Fibroblast of skin of right quadriceps (primary cell): ENCODE measurements at regions not wholly inside any gene's neighbourhood (a gene's known extent, or its start where the extent isn't known, plus 50 kb on each side); places are given as distances from the start of the nearest gene placed in this dataset.

ENCODE experiments used
- DNase-seq: peaks from one replicate; pipeline ENCODE4 v3.0.0-alpha.2; 2013

- DNase-seq, result no peak
Measured at GRCh38 chr9:78813602-78814180, 516.8 kb downstream of the PSAT1 start.

- peak; percentile 25 for DNase-seq
Measured at GRCh38 chr9:78821126-78821822, 524.3 kb downstream of the PSAT1 start.

- DNase-seq, result no peak
Measured at GRCh38 chr9:78826527-78826926, 529.6 kb downstream of the PSAT1 start.

- no peak for DNase-seq
Measured at GRCh38 chr9:78828521-78828920, 531.6 kb downstream of the PSAT1 start.

- DNase-seq, result no peak
Measured at GRCh38 chr9:78830301-78830700, 533.4 kb downstream of the PSAT1 start.

GRCh38 chr9:78831726-78832125, 534.8 kb downstream of the PSAT1 start:
- no peak for DNase-seq

GRCh38 chr9:78835928-78836450, 539.1 kb downstream of the PSAT1 start:
- DNase-seq, result no peak

GRCh38 chr9:78839252-78839651, 542.3 kb downstream of the PSAT1 start:
- no peak for DNase-seq

- DNase-seq, result no peak
Measured at GRCh38 chr9:78848061-78848460, 551.1 kb downstream of the PSAT1 start.

GRCh38 chr9:78856144-78856543, 559.2 kb downstream of the PSAT1 start:
- peak; percentile 4 for DNase-seq

- DNase-seq, result no peak
Measured at GRCh38 chr9:78856781-78857180, 559.9 kb downstream of the PSAT1 start.

GRCh38 chr9:78857373-78858225, 560.7 kb downstream of the PSAT1 start:
- DNase-seq, result no peak

- DNase-seq, result no peak
Measured at GRCh38 chr9:78858266-78858665, 561.3 kb downstream of the PSAT1 start.

GRCh38 chr9:78860801-78861475, 564.0 kb downstream of the PSAT1 start:
- peak; percentile 90 for DNase-seq

GRCh38 chr9:78863531-78863930, 566.6 kb downstream of the PSAT1 start:
- DNase-seq, result no peak

- DNase-seq, result no peak
Measured at GRCh38 chr9:78865737-78866136, 568.8 kb downstream of the PSAT1 start.

- DNase-seq, result peak; percentile 96
Measured at GRCh38 chr9:78866207-78867132, 569.5 kb downstream of the PSAT1 start.

GRCh38 chr9:78871086-78871451, 574.1 kb downstream of the PSAT1 start:
- no peak for DNase-seq

GRCh38 chr9:78871452-78872331, 574.8 kb downstream of the PSAT1 start:
- peak; percentile 97 for DNase-seq

GRCh38 chr9:78874061-78874460, 577.1 kb downstream of the PSAT1 start:
- no peak for DNase-seq
